Adrenal gland (tissue), 5 donors: ENCODE measurements at regions not wholly inside any gene's neighbourhood (a gene's known extent, or its start where the extent isn't known, plus 50 kb on each side); places are given as distances from the start of the nearest gene placed in this dataset.

Experiments used
- POLR2A ChIP-seq, 2 donors: fragments of 450-650 bp; IDR thresholded peaks; one replicate each; pipeline ENCODE4 v1.6.1; 2017; ENCODE audit warnings: antibody characterized with exemption in 2 of 2, mild to moderate bottlenecking in 2 of 2, moderate library complexity in 1 of 2
- TF ChIP-seq, protein P1 (sequence below), 6 experiments: fragments of 450-650 bp in 4 of 6; fragments of 200-600 bp in 2 of 6; sonication (generic) in 1 of 6; IDR thresholded peaks; 1 replicate in 5 of 6; 2 replicates in 1 of 6; pipeline versions ENCODE4 v1.5.1 to v1.8.0; 2016 to 2021; ENCODE audit warnings: antibody characterized with exemption in 6 of 6, mild to moderate bottlenecking in 2 of 6, moderate library complexity in 1 of 6
- donor health status: DM: no; HTN: no; CAD: no.

DNA sequence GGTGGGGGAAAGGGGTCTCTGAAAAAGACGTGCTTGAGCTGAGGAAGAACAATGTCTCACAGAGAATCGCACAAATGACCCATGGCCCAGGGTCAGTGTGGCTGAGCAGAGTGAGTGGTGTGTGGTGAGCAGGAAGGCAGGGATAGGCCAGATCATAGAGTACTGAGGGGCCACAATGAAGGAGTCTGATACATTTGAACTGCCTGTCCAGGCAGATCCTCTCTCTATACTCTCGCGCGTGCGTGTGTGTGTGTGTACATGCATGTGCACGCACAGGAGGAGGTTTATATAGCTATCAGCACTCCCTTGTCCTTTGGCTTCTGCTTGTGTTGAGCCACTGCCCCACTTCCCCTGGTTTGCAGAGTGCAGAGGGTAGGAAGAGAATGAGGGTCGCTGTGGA, 294.0 kb downstream of the ZNF608 start:
- TF ChIP-seq, protein P1, sequence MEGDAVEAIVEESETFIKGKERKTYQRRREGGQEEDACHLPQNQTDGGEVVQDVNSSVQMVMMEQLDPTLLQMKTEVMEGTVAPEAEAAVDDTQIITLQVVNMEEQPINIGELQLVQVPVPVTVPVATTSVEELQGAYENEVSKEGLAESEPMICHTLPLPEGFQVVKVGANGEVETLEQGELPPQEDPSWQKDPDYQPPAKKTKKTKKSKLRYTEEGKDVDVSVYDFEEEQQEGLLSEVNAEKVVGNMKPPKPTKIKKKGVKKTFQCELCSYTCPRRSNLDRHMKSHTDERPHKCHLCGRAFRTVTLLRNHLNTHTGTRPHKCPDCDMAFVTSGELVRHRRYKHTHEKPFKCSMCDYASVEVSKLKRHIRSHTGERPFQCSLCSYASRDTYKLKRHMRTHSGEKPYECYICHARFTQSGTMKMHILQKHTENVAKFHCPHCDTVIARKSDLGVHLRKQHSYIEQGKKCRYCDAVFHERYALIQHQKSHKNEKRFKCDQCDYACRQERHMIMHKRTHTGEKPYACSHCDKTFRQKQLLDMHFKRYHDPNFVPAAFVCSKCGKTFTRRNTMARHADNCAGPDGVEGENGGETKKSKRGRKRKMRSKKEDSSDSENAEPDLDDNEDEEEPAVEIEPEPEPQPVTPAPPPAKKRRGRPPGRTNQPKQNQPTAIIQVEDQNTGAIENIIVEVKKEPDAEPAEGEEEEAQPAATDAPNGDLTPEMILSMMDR (IDR thresholded peaks at IDR 0.05), result no peak
- no peak for TF ChIP-seq POLR2A (IDR thresholded peaks at IDR 0.05)
